ENCODE measurements at regions not wholly inside any gene's neighbourhood (a gene's known extent, or its start where the extent isn't known, plus 50 kb on each side); places are given as distances from the start of the nearest gene placed in this dataset.
A peak's percentile ranks its signal among the peaks of the same experiment; 100 is the strongest.

GRCh38 chr7:69038915-69039314 is 559.4 kb upstream of the AUTS2 start:
- no peak overlapping the region for H2BK5ac ChIP-seq (ENCODE audit: low read depth, low read length)
- no peak overlapping the region for H2BK15ac ChIP-seq (ENCODE audit: low read length)
- no peaks in the 10 kb centered on the region; the same call in 1 of the 2 replicates for H3K23me2 ChIP-seq (ENCODE audit: low read depth, low read length)
- DNase-seq (ENCODE audit: low read depth in 1 of 2, low spot score in 2 of 2) (no peak), FAIRE-seq (no peak)
- no peak overlapping the region for H2BK12ac ChIP-seq (ENCODE audit: low read depth, low read length)
- no peak overlapping the region for H3K14ac ChIP-seq (ENCODE audit: insufficient read length)
- H3K36me3 ChIP-seq (ENCODE audit: control insufficient read depth in 2 of 4, insufficient read depth in 4 of 4, low read length in 3 of 4) = no peaks in the 10 kb centered on the region
- POLR2A ChIA-PET (ENCODE audit: partially characterized antibody) = no interaction called here
- H3K9ac ChIP-seq (replicated peaks in 1 of 4; ENCODE audit: extremely low read depth in 1 of 4, low read depth in 3 of 4, low read length in 3 of 4) = no peak overlapping the region
- no peak overlapping the region for H3K4me3 ChIP-seq (ENCODE audit: extremely low read depth in 1 of 4, insufficient read depth in 2 of 4, low read depth in 3 of 4, low read length in 4 of 4)
- no peak overlapping the region for H2AFZ ChIP-seq (ENCODE audit: low read length)
- no peaks in the 10 kb centered on the region for H4K20me1 ChIP-seq (replicated peaks in 1 of 2; ENCODE audit: control insufficient read depth in 1 of 2, insufficient read depth in 2 of 2, low read length in 2 of 2)
- no peak overlapping the region for H3K23ac ChIP-seq (ENCODE audit: insufficient read length)
- no peaks in the 10 kb centered on the region for H3K9me3 ChIP-seq (ENCODE audit: insufficient read depth in 2 of 2, low read depth in 1 of 2, low read length in 1 of 2)
- CTCF ChIA-PET (ENCODE audit: partially characterized antibody) = no interaction called here
- TF ChIP-seq CTCF (IDR thresholded peaks at IDR 0.05; ENCODE audit: control extremely low read depth in 1 of 3, insufficient read depth in 1 of 3, low read depth in 1 of 3, low read length in 3 of 3) (no peak), MAFK (IDR thresholded peaks at IDR 0.05; ENCODE audit: low read depth, low read length) (peak; percentile 49; the same call in 1 of the 2 replicates), CHD1 (IDR thresholded peaks at IDR 0.05; ENCODE audit: low read depth, low read length) (no peak)
- H3K27ac ChIP-seq (ENCODE audit: low read depth, low read length) = no peak overlapping the region
- no peak overlapping the region for H3K4me2 ChIP-seq (ENCODE audit: insufficient read depth in 1 of 2, low read depth in 2 of 2, low read length in 2 of 2)
- no peak overlapping the region for H3K56ac ChIP-seq (replicated peaks; ENCODE audit: insufficient read length, low read depth, low read length)
- H4K8ac ChIP-seq (ENCODE audit: extremely low read depth, insufficient read depth, low read length) = no peak overlapping the region
- H2BK120ac ChIP-seq (replicated peaks; ENCODE audit: low read depth, low read length) = no peak overlapping the region
- no peak overlapping the region for H3K4ac ChIP-seq (replicated peaks; ENCODE audit: insufficient read length, low read depth, low read length)
- H3K18ac ChIP-seq (ENCODE audit: extremely low read depth, low read length) = no peak overlapping the region
- H3K79me1 ChIP-seq (ENCODE audit: low read depth, low read length) = no peaks in the 10 kb centered on the region
- no peak overlapping the region for H2BK20ac ChIP-seq (ENCODE audit: low read length)
- no peaks in the 10 kb centered on the region for H3K4me1 ChIP-seq (replicated peaks in 1 of 4; ENCODE audit: control insufficient read depth in 3 of 4, insufficient read depth in 4 of 4, low read length in 3 of 4)
- H4K5ac ChIP-seq (ENCODE audit: insufficient read length, low read depth, low read length) = no peak overlapping the region
- H4K91ac ChIP-seq (replicated peaks; ENCODE audit: insufficient read length, low read length) = no peak overlapping the region
- WGBS, 2 experiments (ENCODE audit: extremely low coverage in 1 of 2, insufficient coverage in 1 of 2, insufficient read length in 1 of 2, insufficient replicate concordance in 2 of 2, low coverage in 1 of 2, low lambda C conversion rate in 2 of 2, missing lambda C conversion rate in 1 of 2) = 88% methylated on average over 1 of the region's 1 CpG; no CpG with 5 or more reads in 1 of the 2 experiments
- H2AK5ac ChIP-seq (ENCODE audit: low read depth, low read length) = no peak overlapping the region
- H3K27me3 ChIP-seq (replicated peaks in 1 of 4; ENCODE audit: control insufficient read depth in 3 of 4, extremely low read depth in 1 of 4, insufficient read depth in 3 of 4, low read length in 3 of 4) = no peaks in the 10 kb centered on the region
- H3K79me2 ChIP-seq (ENCODE audit: control insufficient read depth in 1 of 2, insufficient read depth in 2 of 2, low read length in 2 of 2) = no peaks in the 10 kb centered on the region

All from H1 (cell line).